SK-N-SH treated with all-trans-retinoic acid at 6 μM for 48 hours (cell line): ENCODE measurements at regions not wholly inside any gene's neighbourhood (a gene's known extent, or its start where the extent isn't known, plus 50 kb on each side); places are given as distances from the start of the nearest gene placed in this dataset.

Source experiments
- ATAC-seq: fragments of 200-7000 bp; cut with Tn5 transposase; 3 replicates; pipeline ENCODE4 v1.9.1; 2020; ENCODE audit warnings: mild to moderate bottlenecking, moderate library complexity
- BACH2 ChIP-seq: fragments of 250-450 bp; sonication (Bioruptor Pico); IDR thresholded peaks from 2 replicates; pipeline ENCODE4 v1.9.0; 2021; ENCODE audit warnings: mild to moderate bottlenecking, borderline replicate concordance
- CREB5 ChIP-seq: fragments of 250-450 bp; sonication (Bioruptor Pico); IDR thresholded peaks from 2 replicates; pipeline ENCODE4 v1.5.1; 2020; ENCODE audit warnings: low read depth, mild to moderate bottlenecking, moderate library complexity
- CSDC2 ChIP-seq: fragments of 250-450 bp; sonication (Bioruptor Pico); IDR thresholded peaks from 2 replicates; pipeline ENCODE4 v1.5.0; 2020; ENCODE audit warnings: mild to moderate bottlenecking, moderate library complexity
- CSRNP3 ChIP-seq: fragments of 250-450 bp; sonication (Bioruptor Pico); IDR thresholded peaks from 2 replicates; pipeline ENCODE4 v1.5.1; 2021; ENCODE audit warnings: mild to moderate bottlenecking, moderate library complexity
- ESRRG ChIP-seq: fragments of 250-450 bp; sonication (Bioruptor Pico); IDR thresholded peaks from 2 replicates; pipeline ENCODE4 v1.6.1; 2021; ENCODE audit warnings: mild to moderate bottlenecking
- GLIS3 ChIP-seq: fragments of 250-450 bp; sonication (Bioruptor Pico); IDR thresholded peaks from 2 replicates; pipeline ENCODE4 v1.5.0; 2020; ENCODE audit warnings: mild to moderate bottlenecking, moderate library complexity
- ISL1 ChIP-seq: fragments of 250-450 bp; sonication (Bioruptor Pico); IDR thresholded peaks from 2 replicates; pipeline ENCODE4 v2.1.2; 2022; ENCODE audit warnings: mild to moderate bottlenecking, moderate library complexity
- POU6F1 ChIP-seq: fragments of 250-450 bp; sonication (Bioruptor Pico); IDR thresholded peaks from 2 replicates; pipeline ENCODE4 v1.8.0; 2021; ENCODE audit warnings: low read depth, mild to moderate bottlenecking, moderate library complexity, borderline replicate concordance
- PPARA ChIP-seq: fragments of 250-450 bp; sonication (Bioruptor Pico); IDR thresholded peaks from 2 replicates; pipeline ENCODE4 v1.5.0; 2020; ENCODE audit warnings: mild to moderate bottlenecking, borderline replicate concordance
- RARB ChIP-seq: fragments of 250-450 bp; sonication (Bioruptor Pico); IDR thresholded peaks from 2 replicates; pipeline ENCODE4 v1.8.0; 2021; ENCODE audit warnings: mild to moderate bottlenecking, moderate library complexity
- SNAI2 ChIP-seq: fragments of 250-450 bp; sonication (Bioruptor Pico); IDR thresholded peaks from 2 replicates; pipeline ENCODE4 v1.5.0; 2020; ENCODE audit warnings: mild to moderate bottlenecking, moderate library complexity
- TCF4 ChIP-seq: fragments of 250-450 bp; sonication (Bioruptor Pico); IDR thresholded peaks from 2 replicates; pipeline ENCODE4 v1.8.0; 2021; ENCODE audit warnings: mild to moderate bottlenecking, moderate library complexity, borderline replicate concordance
- TOX ChIP-seq: fragments of 250-450 bp; sonication (Bioruptor Pico); IDR thresholded peaks from 2 replicates; pipeline ENCODE4 v1.8.0; 2021; ENCODE audit warnings: mild to moderate bottlenecking, moderate library complexity, borderline replicate concordance
- TSHZ2 ChIP-seq: fragments of 250-450 bp; sonication (Bioruptor Pico); IDR thresholded peaks from 2 replicates; pipeline ENCODE4 v1.5.0; 2020; ENCODE audit warnings: mild to moderate bottlenecking, moderate library complexity
- ZC3H10 ChIP-seq: fragments of 250-450 bp; sonication (Bioruptor Pico); IDR thresholded peaks from 2 replicates; pipeline ENCODE4 v1.5.1; 2021; ENCODE audit warnings: mild to moderate bottlenecking, moderate library complexity
- ZFP3 ChIP-seq: fragments of 250-450 bp; sonication (Bioruptor Pico); IDR thresholded peaks from 2 replicates; pipeline ENCODE4 v1.5.0; 2020; ENCODE audit warnings: mild to moderate bottlenecking, moderate library complexity
- ZFP30 ChIP-seq: fragments of 450-650 bp; formaldehyde crosslinking; IDR thresholded peaks from 2 replicates; pipeline ENCODE4 v1.5.0; 2022; ENCODE audit warnings: mild to moderate bottlenecking, moderate library complexity
- ZNF565 ChIP-seq: fragments of 450-650 bp; formaldehyde crosslinking; conservative IDR thresholded peaks from 2 replicates; pipeline ENCODE4 v1.5.0; 2020; ENCODE audit warnings: low read depth, mild to moderate bottlenecking, moderate library complexity
- ZNF70 ChIP-seq: fragments of 450-650 bp; formaldehyde crosslinking; IDR thresholded peaks from 2 replicates; pipeline ENCODE4 v1.5.0; 2020; ENCODE audit warnings: mild to moderate bottlenecking, moderate library complexity
- ZNF8 ChIP-seq: fragments of 450-650 bp; formaldehyde crosslinking; IDR thresholded peaks from 2 replicates; pipeline ENCODE4 v1.5.0; 2020; ENCODE audit warnings: mild to moderate bottlenecking, moderate library complexity

GRCh38 chr5:14082973-14083372, 60.2 kb upstream of the TRIO start (continued):
- TF ChIP-seq GLIS3 (CRISPR knock-in tag) (no peak), ESRRG (CRISPR knock-in tag) (no peak), CSRNP3 (CRISPR knock-in tag) (no peak), TCF4 (CRISPR knock-in tag) (no peak)

- no peak for ATAC-seq
- no peak for TF ChIP-seq SNAI2 (CRISPR knock-in tag)
- no peak for TF ChIP-seq ZNF8 (CRISPR knock-in tag)
- no peak for TF ChIP-seq ESRRG (CRISPR knock-in tag)
- no peak for TF ChIP-seq PPARA (CRISPR knock-in tag)
- TF ChIP-seq CSDC2, result no peak
- no peak for TF ChIP-seq CREB5 (CRISPR knock-in tag)
- no peak for TF ChIP-seq ZFP3 (CRISPR knock-in tag)
- no peak for TF ChIP-seq ZC3H10 (CRISPR knock-in tag)
- TF ChIP-seq GLIS3 (CRISPR knock-in tag), result no peak
- no peak for TF ChIP-seq ZNF70
- TF ChIP-seq BACH2, result no peak
- TF ChIP-seq RARB (CRISPR knock-in tag), result no peak
- no peak for TF ChIP-seq ZNF565 (CRISPR knock-in tag)
- no peak for TF ChIP-seq ISL1 (CRISPR knock-in tag)
- no peak for TF ChIP-seq TSHZ2 (CRISPR knock-in tag)
- TF ChIP-seq TCF4 (CRISPR knock-in tag), result no peak
Measured at GRCh38 chr5:14082523-14082922, 60.6 kb upstream of the TRIO start.

- no peak for ATAC-seq
- TF ChIP-seq ZNF8 (CRISPR knock-in tag), result peak; percentile 36; the same call in 1 of the 2 replicates
- TF ChIP-seq TSHZ2 (CRISPR knock-in tag), result no peak
- no peak for TF ChIP-seq POU6F1 (CRISPR knock-in tag)
- no peak for TF ChIP-seq ZFP30
- TF ChIP-seq, all 23 proteins: peak for 1
Measured at GRCh38 chr5:14081791-14082190, 61.4 kb upstream of the TRIO start.

GRCh38 chr5:14078716-14079115, 64.4 kb upstream of the TRIO start:
- ATAC-seq, result no peak
- TF ChIP-seq ZC3H10 (CRISPR knock-in tag) (no peak), ISL1 (CRISPR knock-in tag) (no peak), POU6F1 (CRISPR knock-in tag) (no peak), TOX (CRISPR knock-in tag) (no peak), ZNF8 (CRISPR knock-in tag) (no peak), PPARA (CRISPR knock-in tag) (no peak), TCF4 (CRISPR knock-in tag) (no peak), ZNF70 (no peak), ZFP30 (no peak), BACH2 (no peak)
- TF ChIP-seq, all 23 proteins: peak for 0
